Vagina (tissue), 2 donors: ENCODE measurements at regions not wholly inside any gene's neighbourhood (a gene's known extent, or its start where the extent isn't known, plus 50 kb on each side); places are given as distances from the start of the nearest gene placed in this dataset.

Experiments
- CTCF ChIP-seq, 3 experiments: fragments of 450-650 bp in 2 of 3; fragments of 200-600 bp in 1 of 3; sonication (generic) in 1 of 3; IDR thresholded peaks; one replicate each; pipeline ENCODE4 v1.5.1; 2017 to 2019; ENCODE audit warnings: antibody characterized with exemption in 3 of 3, mild to moderate bottlenecking in 2 of 3, moderate library complexity in 2 of 3
- POLR2A ChIP-seq, 2 donors: fragments of 450-650 bp; IDR thresholded peaks; one replicate each; pipeline ENCODE4 v1.6.1; 2017; ENCODE audit warnings: antibody characterized with exemption in 2 of 2, mild to moderate bottlenecking in 2 of 2, moderate library complexity in 2 of 2
- POLR2AphosphoS5 ChIP-seq, 2 donors: sonication (generic); formaldehyde crosslinking; IDR thresholded peaks; one replicate each; pipeline ENCODE4 v1.9.0; 2017; ENCODE audit warnings: antibody characterized with exemption in 2 of 2, mild to moderate bottlenecking in 2 of 2, low read depth in 1 of 2; ENCODE audit not compliant: insufficient read depth in 1 of 2

- TF ChIP-seq POLR2A (IDR thresholded peaks at IDR 0.05): no peak
- no peak for TF ChIP-seq CTCF (IDR thresholded peaks at IDR 0.05)
- TF ChIP-seq POLR2AphosphoS5 (IDR thresholded peaks at IDR 0.05; ENCODE audit: insufficient read depth in 1 of 2, low read depth in 1 of 2): no peak
Observed at GRCh38 chr9:30775236-30775635, 1609.2 kb upstream of the ACO1 start.
